ENCODE measurements at regions not wholly inside any gene's neighbourhood (a gene's known extent, or its start where the extent isn't known, plus 50 kb on each side); places are given as distances from the start of the nearest gene placed in this dataset.

DNA sequence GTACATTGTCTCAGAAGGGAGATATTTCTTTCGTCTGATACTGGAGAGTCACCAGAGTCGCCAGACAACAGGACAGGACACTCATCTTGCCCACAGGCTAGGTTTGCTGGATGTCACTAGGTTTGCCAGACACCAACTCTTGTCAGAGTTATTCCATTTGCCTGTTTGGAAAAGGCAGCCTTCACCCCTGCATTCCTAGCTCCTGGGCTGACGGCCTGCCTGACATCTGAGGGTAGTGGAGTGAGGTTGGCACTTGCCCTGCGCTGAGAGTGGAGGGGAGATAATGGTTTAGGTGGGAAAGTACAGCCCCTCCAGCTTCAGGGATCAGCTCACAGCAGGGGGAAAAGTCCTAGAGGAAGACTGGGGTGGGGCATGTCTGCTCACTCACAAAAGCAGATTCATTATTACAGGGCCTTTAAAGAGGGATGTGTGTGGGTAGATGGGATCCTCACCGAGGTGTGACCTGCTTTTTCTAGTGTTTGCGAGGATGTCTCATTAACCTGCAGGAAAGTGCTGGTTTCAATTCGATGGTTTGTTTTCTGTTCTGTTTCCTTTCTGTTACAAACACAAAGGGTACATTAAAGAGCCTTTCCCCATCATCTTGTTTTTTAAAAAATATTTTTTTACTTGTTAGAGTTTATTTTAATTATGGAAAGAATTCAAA, 79.3 kb upstream of the TNS3 start:
- H3K27me3 Mint-ChIP-seq, result no peaks in the 10 kb centered on the region
- H3K4me1 Mint-ChIP-seq (ENCODE audit: low read depth), result no peaks in the 10 kb centered on the region
- no peak overlapping the region for H3K4me3 Mint-ChIP-seq
- no peaks in the 10 kb centered on the region for H3K36me3 Mint-ChIP-seq
- no peaks in the 10 kb centered on the region for H3K9me3 Mint-ChIP-seq (ENCODE audit: low read depth)
- no peak overlapping the region for H3K27ac Mint-ChIP-seq

DNA sequence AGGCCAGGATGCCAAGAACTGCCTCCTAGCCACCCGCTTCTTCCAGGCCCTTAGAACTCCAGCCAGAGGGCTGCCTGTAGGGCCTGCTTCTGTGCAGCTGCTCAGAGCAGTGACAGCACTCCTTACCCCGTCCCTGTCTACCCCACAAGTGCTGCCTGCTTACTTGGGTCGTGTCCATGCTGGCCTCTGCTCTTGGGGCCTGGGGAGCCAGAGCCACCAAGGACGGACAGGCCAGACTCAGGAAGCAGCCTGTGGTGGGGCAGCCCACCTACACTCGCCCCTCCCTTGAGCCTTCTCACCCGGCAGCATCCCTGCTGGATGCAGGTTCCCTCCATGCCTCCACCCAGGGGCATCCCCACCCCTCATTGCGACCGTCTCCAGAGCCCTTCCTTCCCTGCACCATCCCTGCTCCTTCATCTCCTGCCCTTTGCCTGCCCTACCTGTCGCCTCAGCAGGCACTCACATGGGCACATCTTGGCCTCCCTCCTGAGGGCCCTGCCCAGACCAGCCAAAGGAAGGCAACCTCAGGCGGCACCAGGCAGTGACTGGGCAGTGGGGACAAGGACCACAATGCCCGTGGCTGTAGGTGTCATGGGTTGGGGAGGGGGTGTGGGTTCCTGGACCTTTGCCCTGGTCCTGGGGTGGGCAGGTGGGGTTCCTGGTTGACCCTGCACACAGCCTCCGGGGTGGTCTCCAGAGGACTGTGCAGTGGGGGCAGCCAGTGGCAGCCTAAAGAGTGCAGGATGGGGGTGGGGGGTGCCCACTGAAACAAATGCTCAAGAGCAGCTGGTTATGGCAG, 78.0 kb upstream of the TNS3 start:
- Mint-ChIP-seq H3K4me3 (no peak overlapping the region), H3K27ac (no peak overlapping the region), H3K9me3 (ENCODE audit: low read depth) (no peaks in the 10 kb centered on the region), H3K4me1 (ENCODE audit: low read depth) (no peaks in the 10 kb centered on the region), H3K36me3 (no peaks in the 10 kb centered on the region), H3K27me3 (no peaks in the 10 kb centered on the region)

DNA sequence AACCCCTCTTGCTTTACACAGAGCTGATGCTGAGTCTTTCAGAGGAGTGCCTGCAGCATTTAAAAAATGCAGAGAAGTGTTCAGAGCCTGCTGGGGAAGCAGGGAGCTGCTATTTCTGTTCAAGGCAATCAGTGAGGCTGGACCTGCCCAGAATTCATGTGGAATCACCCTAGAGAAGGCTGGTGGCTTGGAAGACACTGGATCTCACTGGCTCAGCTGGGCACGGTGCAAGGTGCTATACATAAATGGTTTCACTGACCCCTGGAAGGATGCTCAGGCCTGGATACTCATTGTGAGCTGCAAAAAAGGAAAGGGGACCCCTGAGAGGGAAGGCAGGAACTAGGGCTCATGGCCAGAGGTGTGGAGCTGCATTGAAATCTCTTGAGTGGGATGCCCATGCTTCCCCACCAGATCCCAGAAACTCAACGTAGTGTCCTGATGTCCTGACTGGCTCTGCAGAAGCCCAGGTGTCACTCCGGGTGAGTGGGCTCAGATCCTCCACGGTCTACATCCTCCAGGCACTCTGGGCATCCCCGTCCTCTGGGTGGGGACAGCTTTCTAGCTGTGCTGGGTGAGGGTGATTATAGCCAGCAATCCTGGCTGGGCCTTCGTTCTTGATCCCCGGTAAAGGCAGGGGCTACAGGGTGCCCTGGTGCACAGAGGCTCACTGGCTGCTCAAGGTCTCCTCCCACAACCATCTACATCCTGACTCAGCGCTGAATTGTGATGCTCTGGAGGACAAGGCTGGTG, 77.2 kb upstream of the TNS3 start:
- H3K4me3 Mint-ChIP-seq, result no peak overlapping the region
- no peaks in the 10 kb centered on the region for H3K4me1 Mint-ChIP-seq (ENCODE audit: low read depth)
- H3K36me3 Mint-ChIP-seq, result no peaks in the 10 kb centered on the region
- no peaks in the 10 kb centered on the region for H3K9me3 Mint-ChIP-seq (ENCODE audit: low read depth)
- H3K27me3 Mint-ChIP-seq, result no peaks in the 10 kb centered on the region
- no peak overlapping the region for H3K27ac Mint-ChIP-seq

DNA sequence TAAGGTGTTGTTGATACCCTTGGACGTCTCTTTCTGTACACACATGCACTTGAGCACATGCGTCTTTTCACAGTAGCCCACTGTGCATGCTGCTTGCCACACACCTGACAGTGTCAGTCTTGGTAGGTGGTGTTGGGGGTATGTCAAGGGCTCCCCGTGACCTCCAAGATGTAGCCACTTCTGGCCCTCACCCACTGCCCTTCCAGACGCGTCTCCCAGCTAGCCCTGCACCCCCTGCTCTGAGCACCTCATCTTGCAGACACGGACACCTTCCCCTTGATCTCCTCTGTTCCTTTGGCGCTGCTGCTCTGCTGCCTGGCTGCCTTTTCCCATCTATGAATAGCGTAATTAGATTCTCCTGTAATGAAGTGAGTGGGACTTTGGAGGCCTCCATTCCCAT, 75.2 kb upstream of the TNS3 start:
- Mint-ChIP-seq H3K27ac (no peak overlapping the region), H3K27me3 (no peaks in the 10 kb centered on the region), H3K9me3 (ENCODE audit: low read depth) (no peaks in the 10 kb centered on the region), H3K4me3 (no peak overlapping the region), H3K4me1 (ENCODE audit: low read depth) (peaks cover 2% of the 10 kb centered on the region), H3K36me3 (no peaks in the 10 kb centered on the region)

DNA sequence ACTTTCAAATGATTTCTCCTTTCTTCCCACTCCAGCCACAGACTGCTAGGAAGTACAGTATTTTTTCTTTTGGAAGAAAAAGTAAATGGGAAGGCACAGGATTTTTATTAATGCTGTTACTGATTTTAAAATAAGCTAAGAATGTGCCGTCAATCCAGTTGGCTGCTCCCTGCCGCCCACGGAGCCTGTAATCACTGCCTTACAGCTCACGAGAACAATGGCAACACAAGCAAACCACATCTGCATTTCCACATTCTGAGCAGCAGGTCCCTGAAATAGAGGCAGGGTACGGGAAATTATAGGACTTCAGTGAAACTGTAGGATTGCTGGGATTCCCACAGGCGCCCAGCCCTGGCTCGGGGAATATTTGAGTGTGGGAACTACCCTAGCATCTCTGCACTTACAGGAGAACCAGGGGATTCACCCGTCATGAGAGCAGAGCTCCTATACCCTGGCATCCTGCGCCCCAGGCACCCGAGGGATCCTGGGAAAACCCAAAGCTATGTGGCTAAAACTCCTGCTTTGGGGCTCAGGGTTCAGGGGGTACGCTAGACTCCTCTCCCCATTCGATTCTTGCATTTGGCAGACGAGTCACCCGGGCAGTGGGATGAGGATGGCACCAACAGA, 72.9 kb upstream of the TNS3 start:
- H3K4me1 Mint-ChIP-seq (ENCODE audit: low read depth), result peaks cover 2% of the 10 kb centered on the region
- H3K27ac Mint-ChIP-seq, result no peak overlapping the region
- no peaks in the 10 kb centered on the region for H3K36me3 Mint-ChIP-seq
- H3K9me3 Mint-ChIP-seq (ENCODE audit: low read depth), result no peaks in the 10 kb centered on the region
- no peaks in the 10 kb centered on the region for H3K27me3 Mint-ChIP-seq
- H3K4me3 Mint-ChIP-seq, result no peak overlapping the region

DNA sequence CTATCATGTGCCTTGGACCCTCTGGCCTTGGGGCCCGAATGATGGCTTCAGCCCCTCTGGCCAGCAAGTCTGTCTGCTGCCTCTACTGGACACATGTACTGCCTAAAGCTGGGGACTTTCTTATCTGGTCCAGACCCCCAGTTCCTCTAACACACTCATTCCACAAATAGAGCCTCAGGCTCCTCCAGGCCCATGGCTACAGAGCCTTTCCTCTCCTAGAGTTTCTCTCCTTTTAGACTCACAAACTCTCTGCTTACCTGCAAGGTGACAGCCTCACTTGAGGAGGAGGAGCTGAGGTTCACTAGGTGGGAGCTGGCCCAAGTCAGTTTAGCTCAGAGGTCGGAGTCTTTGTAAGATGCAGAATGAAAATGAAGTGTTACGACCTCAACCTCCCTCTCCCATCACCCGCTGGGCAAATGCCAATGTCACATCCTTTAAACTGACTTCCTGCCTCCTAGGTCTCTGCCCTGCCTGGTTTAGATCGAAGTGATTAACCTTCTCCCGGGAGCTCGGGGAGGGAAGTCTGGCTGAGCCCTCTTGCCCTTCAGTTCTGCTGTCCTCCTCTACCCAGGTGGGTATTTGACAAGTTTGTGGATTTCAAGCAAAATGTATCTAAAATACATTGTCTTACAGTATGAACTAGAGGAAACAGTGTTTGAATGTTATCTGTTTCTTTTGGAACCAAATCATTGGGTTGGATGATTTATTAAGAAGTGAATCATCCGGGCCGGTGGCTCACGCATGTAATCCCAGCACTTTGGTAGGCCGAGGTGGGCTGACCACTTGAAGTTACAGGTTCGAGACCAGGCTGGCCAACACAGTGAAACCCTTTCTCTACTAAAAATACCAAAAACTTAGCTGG, 71.9 kb upstream of the TNS3 start:
- Mint-ChIP-seq H3K36me3 (no peaks in the 10 kb centered on the region), H3K9me3 (ENCODE audit: low read depth) (no peaks in the 10 kb centered on the region), H3K27ac (no peak overlapping the region), H3K27me3 (no peaks in the 10 kb centered on the region), H3K4me1 (ENCODE audit: low read depth) (peaks cover 2% of the 10 kb centered on the region), H3K4me3 (no peak overlapping the region)

DNA sequence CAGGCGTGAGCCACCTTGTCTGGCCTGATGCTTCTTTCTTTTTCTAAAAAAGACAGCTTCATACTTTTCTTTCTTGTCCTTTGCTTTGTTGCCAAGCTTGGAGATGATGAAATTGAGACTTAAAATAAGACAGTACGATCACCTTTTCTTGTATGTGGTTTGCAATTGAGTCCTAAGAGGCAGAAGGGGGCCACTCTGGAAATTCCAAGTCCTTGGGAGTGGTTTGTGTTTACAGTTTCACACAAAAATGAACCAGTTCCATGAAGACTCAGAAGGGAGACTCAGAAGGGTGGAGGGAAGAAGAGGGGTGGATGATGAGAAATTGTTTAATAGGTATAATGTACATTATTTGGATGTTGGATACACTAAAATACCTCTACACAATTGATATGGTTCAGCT, 70.7 kb upstream of the TNS3 start:
- Mint-ChIP-seq H3K4me1 (ENCODE audit: low read depth) (peaks cover 8% of the 10 kb centered on the region), H3K27me3 (no peaks in the 10 kb centered on the region), H3K27ac (no peak overlapping the region), H3K9me3 (ENCODE audit: low read depth) (no peaks in the 10 kb centered on the region), H3K36me3 (no peaks in the 10 kb centered on the region), H3K4me3 (no peak overlapping the region)

DNA sequence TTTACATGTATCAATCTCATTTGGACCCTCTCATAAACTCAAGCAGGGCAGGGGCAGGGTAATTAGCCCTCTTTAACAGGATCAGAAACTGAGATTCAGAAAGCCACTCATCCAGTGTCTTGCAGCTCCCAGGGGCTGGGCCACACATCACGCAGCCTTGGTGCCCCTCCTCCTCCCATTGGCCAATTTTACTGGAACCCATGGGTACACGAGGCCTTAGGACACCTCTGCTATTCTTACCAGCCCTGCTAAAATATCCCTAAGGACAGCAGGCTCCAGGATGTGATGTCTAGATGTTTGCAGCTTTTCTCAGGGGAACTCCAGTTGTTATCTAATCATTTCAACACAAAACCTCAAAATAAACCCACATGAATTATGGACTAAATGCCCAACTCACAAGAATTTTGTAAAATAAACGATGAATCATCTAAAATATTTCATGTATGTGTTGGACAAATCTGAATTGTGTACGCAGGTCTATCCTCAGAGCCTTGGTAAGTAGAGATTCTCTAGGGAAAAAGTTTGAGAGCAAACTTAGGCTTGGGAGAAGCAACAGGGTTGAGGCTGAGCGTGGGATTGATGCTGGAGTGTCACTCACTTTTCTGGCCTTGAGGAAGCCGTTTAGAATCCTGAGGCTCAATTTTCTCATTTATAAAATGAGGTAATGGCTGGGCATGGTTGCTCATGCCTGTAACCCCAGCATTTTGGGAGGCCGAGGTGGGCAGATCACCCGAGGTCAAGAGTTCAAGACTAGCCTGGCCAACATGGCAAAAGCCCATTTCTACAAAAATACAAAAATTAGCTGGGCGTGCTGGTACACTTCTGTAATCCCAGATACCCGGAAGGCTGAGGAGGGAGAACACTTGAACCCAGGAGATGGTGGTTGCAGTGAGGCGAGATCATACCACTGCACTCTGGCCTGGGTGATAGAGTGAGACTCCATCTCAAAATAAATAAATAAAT, 69.7 kb upstream of the TNS3 start:
- H3K27ac Mint-ChIP-seq, result no peak overlapping the region
- H3K27me3 Mint-ChIP-seq, result no peaks in the 10 kb centered on the region
- no peak overlapping the region for H3K4me3 Mint-ChIP-seq
- H3K9me3 Mint-ChIP-seq (ENCODE audit: low read depth), result no peaks in the 10 kb centered on the region
- H3K36me3 Mint-ChIP-seq, result no peaks in the 10 kb centered on the region
- peaks cover 18% of the 10 kb centered on the region for H3K4me1 Mint-ChIP-seq (ENCODE audit: low read depth)

DNA sequence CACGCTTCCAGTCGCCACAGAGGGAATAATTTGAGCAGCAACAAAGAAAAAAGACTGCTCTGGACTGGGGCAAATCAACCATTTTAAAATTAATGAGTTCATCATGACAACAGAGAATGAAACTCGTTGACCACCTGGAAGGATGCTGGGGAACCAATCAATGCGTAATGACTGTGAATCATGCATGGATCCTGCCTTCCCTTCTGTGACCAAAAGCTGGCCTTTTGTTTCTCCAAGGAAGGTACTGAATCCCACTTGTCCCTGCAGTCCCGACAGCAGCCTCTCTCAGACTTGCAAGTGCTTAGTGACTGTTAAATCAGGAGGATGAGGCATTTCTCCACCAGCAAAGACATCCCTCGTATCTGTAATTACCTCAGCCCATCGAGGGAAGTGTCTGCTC, 68.0 kb upstream of the TNS3 start:
- H3K4me3 Mint-ChIP-seq, result no peak overlapping the region
- H3K27me3 Mint-ChIP-seq, result no peaks in the 10 kb centered on the region
- H3K27ac Mint-ChIP-seq, result no peak overlapping the region
- H3K36me3 Mint-ChIP-seq, result peaks cover 4% of the 10 kb centered on the region
- H3K4me1 Mint-ChIP-seq (ENCODE audit: low read depth), result peaks cover 23% of the 10 kb centered on the region
- H3K9me3 Mint-ChIP-seq (ENCODE audit: low read depth), result no peaks in the 10 kb centered on the region

DNA sequence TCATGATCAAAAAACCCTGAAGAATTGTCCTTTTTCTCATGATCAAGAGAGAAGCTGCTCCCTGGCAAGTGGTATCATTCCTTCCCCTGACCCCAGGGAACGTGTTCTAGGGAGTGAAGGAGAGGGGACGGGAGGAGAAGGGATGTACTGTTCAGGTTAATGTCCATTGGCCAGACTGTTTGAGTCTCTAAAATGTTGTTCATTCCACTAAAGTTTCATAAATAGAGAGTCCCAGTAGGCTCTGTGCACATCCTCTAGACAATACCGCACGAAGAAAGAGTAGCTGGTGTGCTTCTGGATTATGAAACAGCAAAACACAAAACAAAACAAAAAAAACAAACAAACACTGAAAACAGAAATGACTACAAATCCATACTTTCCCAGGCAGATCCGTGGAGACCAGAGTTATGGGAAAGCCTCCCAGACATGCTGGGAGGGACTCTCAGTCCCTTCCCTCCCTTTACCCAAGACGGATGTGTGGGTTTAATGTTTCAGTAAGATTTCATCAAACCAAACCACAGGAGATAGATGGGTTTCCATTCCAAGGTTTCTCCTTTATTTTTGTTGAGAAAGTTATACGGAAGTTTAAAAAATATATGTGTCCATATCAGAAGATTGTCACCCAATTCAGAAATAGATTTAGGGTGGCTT, 66.5 kb upstream of the TNS3 start:
- Mint-ChIP-seq H3K27ac (no peak overlapping the region), H3K27me3 (no peaks in the 10 kb centered on the region), H3K4me3 (no peak overlapping the region), H3K9me3 (ENCODE audit: low read depth) (peaks cover 6% of the 10 kb centered on the region), H3K4me1 (ENCODE audit: low read depth) (peaks cover 21% of the 10 kb centered on the region), H3K36me3 (peaks cover 5% of the 10 kb centered on the region)

DNA sequence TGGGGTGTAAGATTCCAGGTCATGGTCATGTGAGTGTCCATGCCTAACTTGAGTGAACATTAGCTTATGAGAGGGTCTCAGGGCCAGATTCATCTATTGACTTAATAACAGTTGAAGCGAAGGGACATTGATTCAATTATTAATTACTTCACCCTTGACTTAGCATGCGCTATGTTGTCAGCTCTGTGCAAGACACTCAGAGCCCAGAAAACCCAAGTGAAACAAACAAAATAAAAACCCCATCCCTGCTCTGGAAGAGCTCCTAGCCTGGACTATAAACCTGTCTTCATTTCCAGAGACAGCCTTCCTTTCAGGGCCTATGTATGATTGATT, 66.0 kb upstream of the TNS3 start:
- Mint-ChIP-seq H3K27ac (no peak overlapping the region), H3K4me3 (peak overlapping the region; percentile 58), H3K27me3 (no peaks in the 10 kb centered on the region), H3K4me1 (ENCODE audit: low read depth) (peaks cover 21% of the 10 kb centered on the region), H3K9me3 (ENCODE audit: low read depth) (peaks cover 7% of the 10 kb centered on the region), H3K36me3 (peaks cover 5% of the 10 kb centered on the region)

DNA sequence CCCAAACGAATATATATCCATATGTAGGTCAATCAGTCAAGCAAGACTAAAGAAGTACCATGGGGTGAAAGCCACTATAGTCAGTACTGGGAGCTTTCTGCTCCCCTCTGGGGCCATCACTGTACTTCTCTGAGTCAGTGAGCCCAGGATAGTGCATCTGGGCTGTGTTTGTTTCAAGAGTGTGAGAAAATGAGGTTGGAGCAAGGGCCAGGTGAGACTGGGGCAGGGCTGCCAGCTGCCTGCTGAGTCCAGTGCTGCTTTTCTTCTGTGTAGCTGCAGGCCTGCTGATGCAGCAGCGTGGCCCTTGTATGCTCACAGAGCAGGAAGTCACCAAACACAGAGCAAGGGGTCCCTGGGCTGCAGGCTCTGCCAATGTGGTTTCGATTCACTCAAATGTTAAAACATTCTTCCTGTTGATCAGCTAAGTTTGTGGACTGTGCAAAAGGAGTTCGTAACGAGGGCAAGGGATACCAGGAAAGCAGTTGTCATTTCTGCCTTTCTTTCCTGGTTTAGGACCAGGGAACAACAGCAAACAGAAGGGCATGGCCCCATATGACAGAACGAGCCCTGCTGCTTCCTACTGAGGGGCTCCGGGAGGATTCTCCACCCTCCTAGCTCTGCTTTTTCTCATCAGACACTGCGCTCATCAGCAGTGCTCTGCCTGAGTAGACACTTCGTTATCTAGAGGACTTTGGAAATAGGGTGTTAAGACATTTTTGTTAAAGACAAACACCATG, 65.4 kb upstream of the TNS3 start:
- peaks cover 5% of the 10 kb centered on the region for H3K36me3 Mint-ChIP-seq
- peak overlapping the region; percentile 58 for H3K4me3 Mint-ChIP-seq
- no peaks in the 10 kb centered on the region for H3K27me3 Mint-ChIP-seq
- peak overlapping the region; percentile 48 for H3K27ac Mint-ChIP-seq
- peaks cover 7% of the 10 kb centered on the region for H3K9me3 Mint-ChIP-seq (ENCODE audit: low read depth)
- peaks cover 21% of the 10 kb centered on the region for H3K4me1 Mint-ChIP-seq (ENCODE audit: low read depth)
